Epithelial cell of esophagus (primary cell): ENCODE measurements at regions not wholly inside any gene's neighbourhood (a gene's known extent, or its start where the extent isn't known, plus 50 kb on each side); places are given as distances from the start of the nearest gene placed in this dataset.

Experiments
- DNase-seq: peaks from one replicate; pipeline ENCODE4 v3.0.0; 2010; ENCODE audit warnings: low read depth
- H3K4me3 ChIP-seq: 2 replicates; pipeline ENCODE4 v1.5.1; 2011; ENCODE audit warnings: mild to moderate bottlenecking, low read length, control low read depth
- TF ChIP-seq, protein P1 (sequence below): IDR thresholded peaks from 2 replicates; pipeline ENCODE4 v1.5.1; 2011; ENCODE audit warnings: low read depth, mild to moderate bottlenecking, low read length, control low read depth, inconsistent platforms; ENCODE audit not compliant: insufficient read depth; ENCODE audit errors: missing control alignments

DNA sequence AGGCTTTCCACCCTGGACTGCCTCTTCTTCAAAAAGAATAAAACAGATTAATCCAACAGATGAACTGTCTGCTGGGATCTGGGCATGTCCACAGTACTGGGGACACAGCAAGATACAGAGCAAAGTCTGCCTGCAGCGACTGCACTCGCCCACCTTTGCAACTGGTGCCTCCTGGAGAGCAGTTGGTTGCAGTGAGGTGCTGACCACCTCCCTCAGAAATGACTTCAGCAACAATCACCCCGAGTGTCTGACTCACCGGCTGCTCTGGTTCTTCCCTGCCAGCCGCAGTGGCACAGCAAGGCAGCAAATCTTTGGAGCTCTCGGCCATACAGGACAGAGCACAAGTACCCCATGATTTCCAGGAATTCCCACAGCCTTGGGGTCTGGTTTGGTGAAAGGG, 179.7 kb downstream of the ANAPC1 start:
- no peak overlapping the region for H3K4me3 ChIP-seq
- DNase-seq, result peak; percentile 84
- TF ChIP-seq, protein P1, sequence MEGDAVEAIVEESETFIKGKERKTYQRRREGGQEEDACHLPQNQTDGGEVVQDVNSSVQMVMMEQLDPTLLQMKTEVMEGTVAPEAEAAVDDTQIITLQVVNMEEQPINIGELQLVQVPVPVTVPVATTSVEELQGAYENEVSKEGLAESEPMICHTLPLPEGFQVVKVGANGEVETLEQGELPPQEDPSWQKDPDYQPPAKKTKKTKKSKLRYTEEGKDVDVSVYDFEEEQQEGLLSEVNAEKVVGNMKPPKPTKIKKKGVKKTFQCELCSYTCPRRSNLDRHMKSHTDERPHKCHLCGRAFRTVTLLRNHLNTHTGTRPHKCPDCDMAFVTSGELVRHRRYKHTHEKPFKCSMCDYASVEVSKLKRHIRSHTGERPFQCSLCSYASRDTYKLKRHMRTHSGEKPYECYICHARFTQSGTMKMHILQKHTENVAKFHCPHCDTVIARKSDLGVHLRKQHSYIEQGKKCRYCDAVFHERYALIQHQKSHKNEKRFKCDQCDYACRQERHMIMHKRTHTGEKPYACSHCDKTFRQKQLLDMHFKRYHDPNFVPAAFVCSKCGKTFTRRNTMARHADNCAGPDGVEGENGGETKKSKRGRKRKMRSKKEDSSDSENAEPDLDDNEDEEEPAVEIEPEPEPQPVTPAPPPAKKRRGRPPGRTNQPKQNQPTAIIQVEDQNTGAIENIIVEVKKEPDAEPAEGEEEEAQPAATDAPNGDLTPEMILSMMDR, result no peak

DNA sequence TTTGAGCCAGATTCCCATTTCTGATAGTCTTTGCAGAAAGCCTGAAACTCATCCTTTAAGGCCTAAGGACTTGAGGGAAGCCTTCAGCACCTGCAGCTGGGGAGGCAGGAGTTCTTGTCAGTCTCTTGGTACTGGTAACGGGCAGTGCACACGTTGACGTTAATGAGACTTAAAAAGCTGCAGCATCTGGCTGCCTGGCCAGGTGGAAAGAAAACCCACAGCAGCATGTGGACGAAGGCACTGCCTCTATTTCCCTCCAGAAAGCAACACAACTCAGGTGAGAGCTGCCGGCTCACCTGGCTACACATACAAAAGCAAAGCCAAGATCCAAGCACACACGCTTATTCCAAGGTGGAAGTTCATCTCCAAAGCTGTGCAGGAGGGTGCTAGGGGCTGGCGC, 178.8 kb downstream of the ANAPC1 start:
- no peak for DNase-seq
- TF ChIP-seq, protein P1, result no peak
- no peak overlapping the region for H3K4me3 ChIP-seq

- TF ChIP-seq, protein P1, result no peak
- H3K4me3 ChIP-seq, result no peak overlapping the region
- peak; percentile 81 for DNase-seq
Measured at GRCh38 chr2:111705711-111706336, 178.2 kb downstream of the ANAPC1 start.

DNA sequence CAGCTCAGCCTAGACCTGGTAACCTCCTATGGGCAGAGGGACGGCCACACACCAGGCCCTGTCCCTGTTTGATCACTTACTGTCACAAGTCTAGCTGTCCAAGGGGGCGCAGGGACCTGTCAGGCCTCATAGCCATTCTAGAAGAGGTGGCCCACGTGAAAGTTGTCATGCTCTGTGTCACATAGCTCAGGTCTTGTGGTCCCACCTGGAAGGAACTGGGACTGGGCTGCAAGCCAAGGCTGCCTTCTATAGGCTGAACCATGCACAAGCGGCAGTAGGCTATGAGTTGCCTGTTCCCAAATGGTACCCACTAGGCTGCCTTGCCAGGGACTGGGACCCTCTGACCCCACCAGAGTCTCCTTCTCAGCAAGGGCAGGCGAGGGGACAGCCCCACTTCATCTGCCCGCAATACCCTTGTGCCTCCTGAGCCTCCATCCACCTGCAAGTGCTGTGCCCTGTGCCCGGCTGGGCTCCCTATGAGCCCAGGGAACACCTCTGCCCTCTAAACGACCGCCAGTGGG, 177.5 kb downstream of the ANAPC1 start:
- H3K4me3 ChIP-seq, result no peak overlapping the region
- TF ChIP-seq, protein P1, result no peak
- DNase-seq, result no peak

GRCh38 chr2:111707700-111708099, 176.3 kb downstream of the ANAPC1 start:
- no peak overlapping the region for H3K4me3 ChIP-seq
- TF ChIP-seq, protein P1, result no peak
- no peak for DNase-seq

DNA sequence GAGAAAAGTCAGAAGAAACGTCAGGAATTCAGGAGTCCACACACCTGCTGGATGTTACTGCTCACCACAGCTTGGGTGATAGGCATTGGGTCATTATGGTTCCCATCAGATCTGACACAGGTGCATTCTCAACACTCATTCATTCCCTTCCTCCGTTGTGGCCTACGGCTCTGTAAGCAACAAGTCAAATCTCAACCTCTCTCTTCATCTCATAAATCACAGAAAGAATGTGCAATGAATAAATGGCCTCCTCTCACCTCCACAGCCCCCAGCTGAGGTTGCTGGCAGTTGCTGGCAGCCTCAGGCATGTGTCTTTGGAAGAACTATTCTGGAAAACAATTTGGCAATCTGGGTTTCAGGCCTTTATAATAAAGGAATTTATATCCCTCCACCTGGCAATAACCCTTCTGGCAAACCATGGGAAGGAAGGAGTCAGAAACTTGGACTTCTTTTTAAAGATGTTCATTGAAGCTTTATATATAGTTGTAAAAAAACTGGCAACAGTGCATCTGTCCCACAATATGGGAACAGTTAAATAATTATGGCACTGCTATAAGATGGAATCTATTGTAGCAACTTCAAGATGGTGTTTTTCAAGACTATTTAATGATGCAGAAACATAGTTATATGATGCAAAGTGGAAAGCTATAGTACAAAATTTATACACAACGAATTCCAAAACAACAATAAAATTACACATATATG, 175.4 kb downstream of the ANAPC1 start:
- DNase-seq, result no peak
- TF ChIP-seq, protein P1, result no peak
- no peak overlapping the region for H3K4me3 ChIP-seq
